Hepatocyte (in vitro differentiated cells): ENCODE measurements at regions not wholly inside any gene's neighbourhood (a gene's known extent, or its start where the extent isn't known, plus 50 kb on each side); places are given as distances from the start of the nearest gene placed in this dataset.

Experiments
- DNase-seq: peaks from one replicate; pipeline ENCODE4 v3.0.0-alpha.2; 2016; ENCODE audit warnings: low spot score
- H2AFZ ChIP-seq: fragments of 200-600 bp; sonication (generic); 2 replicates; pipeline ENCODE4 v1.6.0; 2016; ENCODE audit warnings: antibody characterized with exemption, mild to moderate bottlenecking
- H3K27ac ChIP-seq: fragments of 200-600 bp; sonication (generic); 2 replicates; pipeline ENCODE4 v1.5.1; 2016; ENCODE audit warnings: mild to moderate bottlenecking
- H3K27me3 ChIP-seq: fragments of 200-600 bp; sonication (generic); 2 replicates; pipeline ENCODE4 v1.6.1; 2016
- H3K36me3 ChIP-seq: fragments of 200-600 bp; sonication (generic); replicated peaks from 2 replicates; pipeline ENCODE4 v1.5.1; 2016; ENCODE audit warnings: low read depth; ENCODE audit not compliant: insufficient read depth
- H3K4me1 ChIP-seq: fragments of 200-600 bp; sonication (generic); 2 replicates; pipeline ENCODE4 v1.5.1; 2016; ENCODE audit warnings: mild to moderate bottlenecking, moderate library complexity; ENCODE audit not compliant: insufficient read depth
- H3K4me2 ChIP-seq: fragments of 200-600 bp; sonication (generic); 2 replicates; pipeline ENCODE4 v1.6.0; 2016
- H3K4me3 ChIP-seq: fragments of 200-600 bp; sonication (generic); 2 replicates; pipeline ENCODE4 v1.5.1; 2016; ENCODE audit warnings: mild to moderate bottlenecking
- H3K79me2 ChIP-seq: fragments of 200-600 bp; sonication (generic); 2 replicates; pipeline ENCODE4 v1.6.0; 2017; ENCODE audit warnings: mild to moderate bottlenecking
- H3K9me2 ChIP-seq: fragments of 200-600 bp; sonication (generic); replicated peaks from 2 replicates; pipeline ENCODE4 v1.6.0; 2017; ENCODE audit warnings: mild to moderate bottlenecking; ENCODE audit not compliant: insufficient read depth
- H3K9me3 ChIP-seq: fragments of 200-600 bp; sonication (generic); 2 replicates; pipeline ENCODE4 v1.5.1; 2016; ENCODE audit warnings: low read depth, mild to moderate bottlenecking
- H4K20me1 ChIP-seq: fragments of 200-600 bp; sonication (generic); 2 replicates; pipeline ENCODE4 v1.6.0; 2016; ENCODE audit warnings: mild to moderate bottlenecking; ENCODE audit not compliant: insufficient read depth, poor library complexity, severe bottlenecking
- EZH2 ChIP-seq: fragments of 200-600 bp; sonication (generic); IDR thresholded peaks from 2 replicates; pipeline ENCODE4 v1.6.1; 2016; ENCODE audit warnings: antibody characterized with exemption, mild to moderate bottlenecking, borderline replicate concordance
- EZH2phosphoT487 ChIP-seq: fragments of 200-600 bp; sonication (generic); IDR thresholded peaks from one replicate; pipeline ENCODE4 v1.6.1; 2018; ENCODE audit warnings: antibody characterized with exemption, mild to moderate bottlenecking, low read depth, moderate library complexity; ENCODE audit not compliant: unreplicated experiment, severe bottlenecking
- WGBS: methylation state at CpG from one replicate; pipeline ENCODE4 v1.1.6; 2016; ENCODE audit warnings: low lambda C conversion rate; ENCODE audit errors: missing lambda C conversion rate; 5-methylcytosine and 5-hydroxymethylcytosine counted together
- TF ChIP-seq, protein P1 (sequence below): fragments of 200-600 bp; sonication (generic); IDR thresholded peaks from 2 replicates; pipeline ENCODE4 v1.5.1; 2016; ENCODE audit warnings: antibody characterized with exemption, mild to moderate bottlenecking; ENCODE audit not compliant: poor library complexity

DNA sequence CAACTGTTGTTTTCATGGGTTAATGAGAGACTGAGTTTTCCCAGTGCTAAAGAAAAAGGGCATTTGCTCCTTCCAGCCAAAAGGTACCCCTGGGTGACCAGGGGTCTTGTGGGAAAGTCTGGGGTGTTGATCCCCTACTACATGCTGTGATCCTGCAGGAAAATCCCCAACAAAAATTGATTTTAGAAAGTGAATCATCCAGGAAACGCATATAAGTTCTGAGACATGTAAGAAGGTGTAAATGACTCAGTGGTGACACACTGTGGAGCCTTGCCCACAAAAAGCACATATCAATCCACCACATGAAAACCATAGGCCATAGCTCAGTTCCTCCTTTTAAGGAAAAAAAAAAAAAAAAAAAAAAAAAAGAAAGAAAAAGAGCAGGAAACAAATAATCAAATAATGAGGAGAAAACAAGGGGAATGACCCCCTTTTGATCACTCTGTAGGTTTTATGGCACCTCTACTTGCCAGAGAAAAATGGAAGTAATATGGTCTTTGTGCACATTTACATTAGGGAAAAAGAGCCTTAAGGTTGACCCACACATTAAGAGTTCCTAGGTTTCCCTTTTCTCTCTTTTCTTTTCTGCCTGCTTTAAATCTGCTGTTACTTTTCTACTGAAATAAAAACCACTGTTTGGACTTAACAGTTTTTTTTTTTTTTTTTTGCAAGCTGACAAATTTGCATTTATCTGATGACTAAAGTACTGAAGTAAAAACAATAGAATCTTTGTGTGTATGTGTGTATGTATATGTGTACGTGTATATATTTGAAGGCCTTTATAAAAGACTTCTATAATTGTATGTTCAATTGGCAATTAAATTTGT is 386.0 kb downstream of the KIF20B start:
- Histone ChIP-seq H3K9me3 (no peaks in the 10 kb centered on the region), H3K36me3 (no peaks in the 10 kb centered on the region), H2AFZ (no peak overlapping the region), H3K79me2 (no peaks in the 10 kb centered on the region), H3K4me2 (no peak overlapping the region), H3K4me1 (no peaks in the 10 kb centered on the region), H3K27ac (no peak overlapping the region), H3K27me3 (no peaks in the 10 kb centered on the region), H3K9me2 (no peaks in the 10 kb centered on the region), H3K4me3 (no peak overlapping the region), H4K20me1 (no peaks in the 10 kb centered on the region)
- WGBS = 78% methylated on average over 2 of the region's 2 CpGs
- DNase-seq = no peak
- no peak for TF ChIP-seq EZH2phosphoT487
- TF ChIP-seq, protein P1, sequence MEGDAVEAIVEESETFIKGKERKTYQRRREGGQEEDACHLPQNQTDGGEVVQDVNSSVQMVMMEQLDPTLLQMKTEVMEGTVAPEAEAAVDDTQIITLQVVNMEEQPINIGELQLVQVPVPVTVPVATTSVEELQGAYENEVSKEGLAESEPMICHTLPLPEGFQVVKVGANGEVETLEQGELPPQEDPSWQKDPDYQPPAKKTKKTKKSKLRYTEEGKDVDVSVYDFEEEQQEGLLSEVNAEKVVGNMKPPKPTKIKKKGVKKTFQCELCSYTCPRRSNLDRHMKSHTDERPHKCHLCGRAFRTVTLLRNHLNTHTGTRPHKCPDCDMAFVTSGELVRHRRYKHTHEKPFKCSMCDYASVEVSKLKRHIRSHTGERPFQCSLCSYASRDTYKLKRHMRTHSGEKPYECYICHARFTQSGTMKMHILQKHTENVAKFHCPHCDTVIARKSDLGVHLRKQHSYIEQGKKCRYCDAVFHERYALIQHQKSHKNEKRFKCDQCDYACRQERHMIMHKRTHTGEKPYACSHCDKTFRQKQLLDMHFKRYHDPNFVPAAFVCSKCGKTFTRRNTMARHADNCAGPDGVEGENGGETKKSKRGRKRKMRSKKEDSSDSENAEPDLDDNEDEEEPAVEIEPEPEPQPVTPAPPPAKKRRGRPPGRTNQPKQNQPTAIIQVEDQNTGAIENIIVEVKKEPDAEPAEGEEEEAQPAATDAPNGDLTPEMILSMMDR = no peak
- no peak for TF ChIP-seq EZH2

DNA sequence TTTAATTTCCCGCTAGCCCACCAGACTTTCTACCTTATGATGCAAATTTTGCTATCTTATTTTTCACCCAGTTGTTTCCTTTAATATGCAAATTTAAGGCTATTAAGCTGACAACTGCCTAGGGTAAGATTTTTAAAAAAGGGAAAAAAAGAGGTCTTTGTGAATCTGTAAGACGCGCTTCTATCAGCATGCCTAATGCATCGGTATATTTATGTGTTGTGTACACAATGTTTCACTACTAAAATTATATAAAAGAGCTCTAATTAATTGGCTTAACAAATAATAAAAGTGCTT is 386.6 kb downstream of the KIF20B start:
- H3K27ac ChIP-seq = no peak overlapping the region
- no peak for DNase-seq
- H3K27me3 ChIP-seq = no peaks in the 10 kb centered on the region
- no peaks in the 10 kb centered on the region for H3K36me3 ChIP-seq
- no peaks in the 10 kb centered on the region for H4K20me1 ChIP-seq
- H3K9me2 ChIP-seq = no peaks in the 10 kb centered on the region
- H3K4me3 ChIP-seq = no peak overlapping the region
- no peaks in the 10 kb centered on the region for H3K9me3 ChIP-seq
- TF ChIP-seq EZH2 = no peak
- TF ChIP-seq EZH2phosphoT487 = no peak
- TF ChIP-seq, protein P1 = no peak
- H3K79me2 ChIP-seq = no peaks in the 10 kb centered on the region
- H3K4me2 ChIP-seq = no peak overlapping the region
- no peaks in the 10 kb centered on the region for H3K4me1 ChIP-seq
- H2AFZ ChIP-seq = no peak overlapping the region
- WGBS = 88% methylated on average over 4 of the region's 4 CpGs

DNA sequence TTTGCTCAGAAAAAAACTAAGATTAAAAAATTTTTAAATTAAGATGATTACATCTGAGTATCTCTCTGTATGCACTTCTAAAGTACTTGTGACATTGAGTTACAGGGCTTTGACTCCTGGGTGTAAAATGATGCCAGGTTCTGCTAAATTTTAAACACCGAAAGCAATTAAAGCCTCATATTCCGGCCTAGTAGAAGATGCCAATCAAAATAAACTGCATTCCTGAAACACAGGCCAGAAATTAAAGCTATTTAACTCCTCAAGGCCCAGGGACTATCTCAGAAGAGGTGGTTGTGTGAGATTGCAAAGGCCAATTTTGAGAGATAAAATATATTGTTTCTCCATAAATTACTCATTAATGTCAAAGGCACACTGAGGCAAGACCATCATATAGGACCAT is 388.3 kb downstream of the KIF20B start:
- Histone ChIP-seq H3K36me3 (no peaks in the 10 kb centered on the region), H2AFZ (no peak overlapping the region)
- 41% methylated on average over 2 of the region's 2 CpGs for WGBS

More for the DNA sequence above, 388.3 kb downstream of the KIF20B start:
- no peak overlapping the region for H3K4me3 ChIP-seq
- H3K9me2 ChIP-seq = peaks cover 4% of the 10 kb centered on the region
- TF ChIP-seq EZH2 (no peak), EZH2phosphoT487 (no peak)
- TF ChIP-seq, protein P1 = no peak
- DNase-seq = no peak
- H3K79me2 ChIP-seq = no peaks in the 10 kb centered on the region
- no peak overlapping the region for H3K4me2 ChIP-seq
- no peaks in the 10 kb centered on the region for H3K27me3 ChIP-seq
- no peaks in the 10 kb centered on the region for H3K4me1 ChIP-seq
- no peaks in the 10 kb centered on the region for H4K20me1 ChIP-seq
- no peaks in the 10 kb centered on the region for H3K9me3 ChIP-seq
- H3K27ac ChIP-seq = no peak overlapping the region
